NCI-H446 treated with DMSO at 0.1 percent for 48 hours (cell line): ENCODE measurements at regions not wholly inside any gene's neighbourhood (a gene's known extent, or its start where the extent isn't known, plus 50 kb on each side); places are given as distances from the start of the nearest gene placed in this dataset.
"Not testable (repeated sequence)": the region's sequence is repeated elsewhere in the genome, so short reads cannot be mapped to it uniquely, and the experiment has no call there.

Experiments
- DNase-seq: peaks from one replicate; lab custom pipeline; 2025; lab: John Stamatoyannopoulos, UW

DNA sequence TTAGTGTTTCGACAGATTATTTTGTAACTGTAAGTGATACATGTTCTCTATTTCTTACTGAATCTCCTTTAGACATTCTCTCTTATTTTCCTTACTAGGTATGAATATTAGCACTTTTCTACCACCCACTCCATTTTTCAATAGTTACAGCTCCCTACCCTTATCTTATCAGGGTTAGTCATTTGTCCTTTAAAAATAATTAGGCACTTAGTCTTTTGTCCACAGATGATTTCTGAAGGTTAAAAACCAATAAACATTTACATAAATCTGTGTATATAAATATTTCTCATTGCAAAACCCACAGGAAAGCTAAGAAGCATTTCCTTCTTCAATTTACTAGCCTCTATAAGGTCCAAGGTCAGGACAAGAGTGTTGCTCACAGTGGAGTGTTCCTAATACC lies 624.1 kb upstream of the MIR17HG start:
- DNase-seq: no peak

DNA sequence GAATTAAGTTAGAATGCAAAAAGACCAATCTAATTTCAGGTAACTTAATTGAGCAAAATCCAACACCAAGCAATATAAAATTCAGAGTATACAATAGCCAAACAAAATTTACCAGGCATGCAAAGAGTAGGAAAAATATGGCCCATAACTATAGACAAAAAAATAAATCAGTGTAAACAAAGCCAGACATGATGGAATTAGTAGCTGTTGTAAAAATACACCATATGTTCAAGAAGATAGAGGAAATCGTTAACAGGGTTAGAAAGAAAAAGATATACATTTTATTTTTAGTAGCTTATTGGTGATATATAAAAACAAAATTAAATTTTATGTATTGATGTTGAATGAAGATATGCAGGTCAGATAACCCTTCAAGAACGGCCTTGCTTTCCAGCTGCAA lies 621.1 kb upstream of the MIR17HG start:
- DNase-seq: no peak

DNA sequence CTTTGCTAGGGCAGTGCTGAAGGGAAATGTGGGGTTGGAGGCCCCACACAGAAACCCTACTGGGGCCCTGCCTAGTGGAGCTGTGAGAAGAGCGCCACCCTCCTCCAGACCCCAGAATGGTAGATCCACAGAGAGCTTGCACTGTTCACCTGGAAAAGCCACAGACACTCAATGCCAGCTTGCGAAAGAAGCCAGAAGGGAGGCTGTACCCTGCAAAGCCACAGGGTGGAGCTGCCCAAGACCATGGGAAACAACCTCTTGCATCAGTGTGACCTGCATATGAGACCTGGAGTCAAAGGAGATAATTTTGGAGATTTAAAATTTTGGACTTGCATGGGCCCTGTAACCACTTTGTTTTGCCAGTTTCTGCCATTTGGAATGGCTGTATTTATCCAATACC lies 615.4 kb upstream of the MIR17HG start:
- no peak for DNase-seq

DNA sequence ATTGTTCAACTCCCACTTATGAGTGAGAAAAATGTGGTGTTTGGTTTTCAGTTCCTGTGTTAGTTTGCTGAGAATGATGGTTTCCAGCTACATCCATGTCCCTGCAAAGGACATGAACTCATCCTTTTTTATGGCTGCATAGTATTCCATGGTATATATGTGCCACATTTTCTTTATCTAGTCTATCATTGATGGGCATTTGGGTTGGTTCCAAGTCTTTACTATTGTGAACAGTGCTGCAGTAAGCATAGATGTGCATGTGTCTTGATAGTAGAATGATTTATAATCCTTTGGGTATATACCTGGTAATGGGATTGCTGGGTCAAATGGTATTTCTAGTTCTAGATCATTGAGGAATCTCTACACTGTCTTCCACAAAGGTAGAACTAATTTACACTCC lies 613.0 kb upstream of the MIR17HG start:
- not testable (repeated sequence) for DNase-seq

DNA sequence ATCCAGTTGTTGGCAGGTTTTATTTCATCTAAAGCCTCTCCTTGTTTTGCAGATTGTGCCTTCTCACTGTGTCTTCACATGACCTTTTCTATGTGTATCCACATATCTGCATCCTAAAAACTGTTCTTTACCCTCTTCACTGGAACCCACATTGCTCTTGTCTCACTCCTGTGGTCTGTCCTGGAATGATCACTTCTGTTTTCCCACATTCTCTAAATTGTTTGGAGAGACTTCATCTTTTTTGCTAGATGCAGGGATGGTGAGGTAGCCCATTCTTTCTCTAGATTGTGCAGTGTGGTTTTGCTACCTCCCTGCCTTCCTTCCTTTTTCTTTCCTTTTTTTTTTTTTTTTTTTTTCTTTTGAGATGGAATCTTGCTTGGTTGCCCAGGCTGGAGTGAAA lies 608.6 kb upstream of the MIR17HG start:
- DNase-seq: no peak

DNA sequence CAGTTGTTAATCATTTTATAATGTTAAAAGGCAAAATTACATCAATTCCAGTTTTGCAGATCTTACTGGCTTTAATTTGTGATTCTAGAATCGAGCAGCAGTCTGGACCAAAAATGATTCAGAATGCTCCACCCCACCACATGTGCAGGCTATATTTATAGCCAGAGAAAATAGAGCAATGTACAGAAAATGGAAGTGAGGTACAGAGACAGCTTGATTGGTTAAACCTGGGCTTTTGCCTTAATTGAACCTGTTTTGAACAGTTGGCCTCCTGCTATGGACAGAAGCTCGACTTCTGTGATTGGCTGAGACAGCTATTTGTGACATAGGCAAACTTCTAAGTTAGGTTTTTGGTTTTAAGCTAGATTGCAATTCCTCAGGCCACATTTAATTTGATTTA lies 607.4 kb upstream of the MIR17HG start:
- no peak for DNase-seq

DNA sequence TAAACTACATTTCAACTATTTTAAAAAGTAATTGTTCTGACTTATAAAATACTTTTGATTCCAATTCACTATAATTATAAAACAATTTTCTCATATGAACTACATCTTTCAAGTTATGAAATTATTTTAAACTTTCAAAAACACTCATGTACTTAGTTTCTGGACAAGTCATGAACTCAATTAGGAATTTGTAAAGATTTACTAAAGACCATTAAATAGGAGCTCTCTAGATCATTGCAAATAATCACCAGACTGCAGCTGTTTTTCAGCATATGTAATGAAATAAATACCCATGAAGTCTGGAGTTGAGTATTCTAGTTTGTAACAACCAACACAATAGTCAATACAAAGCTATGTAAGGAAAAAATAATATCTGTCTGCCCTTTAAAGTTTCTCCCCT lies 605.1 kb upstream of the MIR17HG start:
- no peak for DNase-seq

DNA sequence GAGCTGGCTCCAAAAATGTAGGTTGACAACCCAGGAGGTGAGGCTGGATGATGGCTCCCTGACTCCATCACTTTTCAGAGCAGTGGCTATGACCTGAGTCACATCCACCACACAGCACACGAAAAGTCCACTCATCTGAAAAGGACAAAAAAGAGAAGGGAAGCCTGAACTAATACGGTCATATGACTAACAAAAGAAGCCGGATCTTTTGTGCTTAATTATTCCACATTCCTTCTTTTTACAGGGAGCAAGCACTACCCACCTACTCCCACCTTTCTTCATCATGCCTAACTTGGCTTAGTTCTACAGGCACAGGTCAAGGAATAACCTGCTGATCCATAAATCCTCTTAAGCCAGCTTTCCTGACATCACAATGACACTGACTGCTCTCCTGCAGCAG lies 601.3 kb upstream of the MIR17HG start:
- DNase-seq: no peak

DNA sequence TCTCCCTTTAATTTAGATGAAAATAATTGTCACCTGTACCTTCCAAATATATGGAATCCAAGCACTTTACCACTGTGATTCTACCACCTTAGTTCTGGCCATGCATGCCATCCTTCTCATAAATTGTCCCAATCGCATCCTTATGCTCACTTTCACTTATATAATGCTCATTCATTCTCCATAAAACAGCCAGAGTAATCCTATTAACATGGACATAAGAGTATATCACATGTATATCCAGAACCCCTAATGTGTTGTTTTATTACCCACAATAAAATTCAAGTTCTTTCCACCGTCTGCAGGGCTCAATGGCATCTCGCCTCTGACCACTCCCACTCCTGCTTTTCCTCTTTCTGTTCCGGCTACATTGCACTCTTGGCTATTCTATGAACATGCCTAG lies 597.5 kb upstream of the MIR17HG start:
- DNase-seq: no peak

DNA sequence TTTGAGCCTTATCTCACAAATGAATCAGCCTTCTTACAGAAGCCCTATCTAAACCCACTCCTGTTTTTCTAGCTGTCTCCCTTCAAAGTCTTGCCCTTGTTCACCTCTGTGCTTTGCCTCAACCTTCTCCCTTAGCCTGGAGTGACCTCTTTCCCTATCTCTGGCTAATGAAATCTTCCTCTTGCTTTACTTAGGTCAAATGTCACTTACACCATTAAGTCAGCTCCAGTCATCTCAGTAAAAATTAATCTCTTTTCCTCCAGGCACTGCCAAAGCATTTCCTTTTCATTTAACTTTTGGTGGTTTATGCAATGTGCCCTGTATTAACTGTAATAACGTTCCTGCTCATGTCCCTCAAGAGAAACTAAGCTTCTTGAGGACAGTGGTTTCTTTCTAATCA lies 596.5 kb upstream of the MIR17HG start:
- no peak for DNase-seq

DNA sequence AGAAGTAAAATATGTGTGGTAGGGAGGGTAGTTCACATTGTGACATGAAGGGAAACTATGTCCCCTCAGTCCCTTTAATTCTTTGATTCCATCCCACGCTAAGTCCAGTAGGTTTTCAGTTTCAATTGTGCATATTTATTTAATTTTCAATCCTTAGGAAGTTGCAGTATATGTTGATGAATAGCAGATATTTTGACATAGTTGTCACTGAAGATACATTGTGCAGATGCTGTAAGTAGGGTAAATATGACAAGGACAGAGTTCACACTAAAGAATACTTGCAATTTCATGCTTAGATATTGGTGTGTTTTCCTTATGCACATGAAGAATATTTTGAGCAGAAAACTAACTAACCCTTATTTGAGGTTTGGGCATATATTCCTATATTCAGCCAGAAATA lies 595.4 kb upstream of the MIR17HG start:
- no peak for DNase-seq

DNA sequence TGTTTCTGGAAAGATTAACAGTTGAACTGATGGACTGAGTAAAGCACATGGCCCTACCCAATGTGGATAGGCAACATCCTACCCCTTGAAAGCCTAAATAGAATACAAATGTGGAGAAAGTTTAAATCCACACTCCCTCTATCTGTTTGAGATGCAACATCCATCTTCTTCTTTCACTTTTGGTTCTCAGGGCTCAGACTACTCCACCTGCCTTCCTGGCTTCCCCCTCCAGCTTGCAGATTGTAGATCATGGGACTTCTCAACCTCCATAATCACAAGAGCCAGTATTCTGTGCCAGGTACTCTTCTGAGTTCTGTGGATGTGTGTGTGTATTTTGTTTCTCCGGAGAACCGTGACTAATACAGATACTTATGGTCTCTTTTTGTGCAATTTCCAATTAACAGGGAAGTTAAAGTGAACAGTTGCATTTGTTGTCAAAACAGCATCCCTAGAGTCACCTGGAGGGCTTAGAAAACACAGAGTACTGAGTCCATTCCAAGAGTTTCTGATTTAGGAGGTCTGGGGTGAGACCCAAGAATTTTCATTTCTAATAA lies 590.3 kb upstream of the MIR17HG start:
- DNase-seq: peak; percentile 14

DNA sequence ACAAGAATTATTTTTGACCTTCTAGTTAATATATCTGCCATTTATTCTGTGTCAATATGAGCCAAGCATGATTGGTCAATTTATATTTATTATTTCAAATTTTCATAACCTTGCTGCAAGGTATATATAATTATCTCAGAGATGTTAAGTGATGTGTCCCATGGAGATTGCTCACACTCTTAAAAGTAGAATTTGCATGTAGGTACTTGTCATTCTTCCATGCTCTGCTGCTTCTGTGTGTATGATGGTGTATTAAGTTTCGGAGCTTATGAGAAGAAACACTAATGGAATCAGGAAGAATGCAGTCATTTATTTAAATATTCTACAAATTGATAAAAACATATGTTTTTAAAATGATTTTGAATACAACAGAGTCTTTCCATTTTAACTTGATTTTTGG lies 586.8 kb upstream of the MIR17HG start:
- DNase-seq: no peak

DNA sequence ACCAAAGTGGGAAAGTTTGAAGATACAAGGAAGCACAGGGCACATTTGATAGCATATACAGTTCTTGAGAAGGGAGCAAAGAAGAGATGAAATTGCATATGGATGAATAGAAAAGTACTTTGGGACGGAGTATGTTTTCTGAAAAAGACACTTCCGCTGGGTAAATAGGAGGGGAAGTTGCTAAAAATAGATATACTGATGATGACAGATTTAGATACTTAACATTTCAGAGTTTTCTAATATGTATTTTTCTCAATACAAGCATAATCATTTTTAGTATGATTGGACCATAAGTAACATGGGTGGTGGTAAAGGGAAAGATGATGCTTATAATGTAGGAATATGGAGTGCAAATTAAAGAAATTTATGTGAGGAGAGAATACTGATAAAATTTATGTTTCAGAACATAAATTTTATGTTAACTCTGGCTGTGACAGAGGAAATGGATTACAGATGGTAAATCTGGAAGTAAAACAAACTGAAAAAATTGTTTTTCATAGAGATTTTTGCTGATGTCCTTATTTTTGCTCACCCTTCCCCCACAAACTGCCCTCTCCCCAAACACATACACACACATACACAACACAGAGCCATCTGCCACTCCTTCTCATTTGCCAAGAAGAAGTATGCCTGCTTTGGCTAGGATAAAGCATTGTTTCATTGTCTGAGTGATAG lies 583.9 kb upstream of the MIR17HG start:
- peak; percentile 13 for DNase-seq

DNA sequence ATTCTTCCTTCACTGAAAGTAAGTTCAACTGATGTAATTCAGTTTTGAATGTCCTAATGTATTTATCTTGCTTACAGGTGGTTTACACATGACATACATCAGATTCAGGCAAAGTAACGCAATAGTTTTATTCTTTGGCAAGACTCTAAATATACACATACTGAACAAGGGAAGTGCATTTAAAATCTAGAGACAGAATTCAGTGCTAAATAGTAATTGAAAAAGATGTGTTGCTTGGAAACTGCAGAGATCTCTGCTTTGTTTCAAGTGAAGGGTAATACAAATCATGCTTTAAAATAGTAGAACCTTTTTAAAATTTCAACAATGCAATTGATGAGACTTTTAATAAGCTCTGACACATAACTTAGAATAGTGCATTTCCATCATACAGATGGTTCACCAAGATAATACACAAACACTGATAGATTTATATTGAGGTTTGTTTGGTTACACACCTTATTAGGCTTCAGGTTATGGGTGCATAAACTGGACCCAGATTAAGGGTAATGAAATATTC lies 581.0 kb upstream of the MIR17HG start:
- no peak for DNase-seq

DNA sequence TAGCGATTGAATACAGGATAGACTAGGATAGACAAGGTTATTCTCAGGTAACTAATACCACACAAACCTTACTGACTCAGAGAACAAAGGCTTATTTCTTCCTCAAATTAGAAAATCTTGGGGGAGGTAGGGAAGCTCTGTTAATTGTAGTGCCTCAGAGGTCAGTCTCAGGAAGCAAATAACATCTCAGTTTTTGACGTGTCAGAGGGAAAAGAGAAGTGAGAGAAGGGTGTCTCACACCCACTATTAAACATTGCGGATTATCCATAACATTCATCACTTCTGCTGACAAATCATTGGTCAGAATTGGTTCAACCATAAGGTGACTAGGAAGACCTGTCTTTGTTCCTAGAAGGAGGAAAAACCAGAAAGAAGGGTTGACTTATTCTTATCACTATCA lies 579.4 kb upstream of the MIR17HG start:
- no peak for DNase-seq

DNA sequence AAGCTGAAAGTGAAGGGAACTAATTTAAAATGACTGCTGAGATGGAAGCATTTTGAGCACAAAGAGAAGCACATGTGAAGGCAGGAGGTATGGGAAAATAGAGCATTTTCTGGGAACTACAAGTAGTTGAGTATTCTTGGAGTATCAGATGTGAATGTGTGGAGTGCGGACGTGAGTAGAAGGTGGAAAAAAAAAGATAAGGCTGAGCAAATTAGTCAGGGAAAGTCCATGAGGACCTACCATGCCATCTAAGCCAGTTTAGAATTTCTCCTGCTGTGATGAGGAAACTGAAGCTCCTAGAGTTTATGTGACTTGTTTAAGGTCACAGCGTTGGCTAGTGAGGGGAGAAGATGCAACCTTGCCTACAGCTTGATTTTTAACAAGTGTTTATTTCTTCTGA lies 578.1 kb upstream of the MIR17HG start:
- DNase-seq: no peak

DNA sequence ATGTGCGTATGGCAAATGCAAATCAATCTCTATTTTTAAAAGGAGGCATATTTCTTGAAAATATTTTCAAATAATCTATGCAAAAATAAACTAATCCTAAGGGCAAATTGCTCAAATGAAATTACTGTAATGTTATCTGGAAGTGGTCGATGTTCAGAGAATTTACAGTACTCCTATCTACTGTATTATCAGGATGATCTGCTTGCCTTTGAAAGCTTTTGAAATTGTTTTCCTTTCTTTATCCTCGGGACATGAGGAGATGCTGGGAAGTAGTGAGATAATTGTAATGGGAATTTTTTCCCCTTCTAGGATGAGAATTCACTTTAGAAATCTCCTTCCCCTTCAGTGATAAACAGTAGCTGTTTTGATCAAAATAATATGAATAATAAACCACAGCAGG lies 577.2 kb upstream of the MIR17HG start:
- no peak for DNase-seq

DNA sequence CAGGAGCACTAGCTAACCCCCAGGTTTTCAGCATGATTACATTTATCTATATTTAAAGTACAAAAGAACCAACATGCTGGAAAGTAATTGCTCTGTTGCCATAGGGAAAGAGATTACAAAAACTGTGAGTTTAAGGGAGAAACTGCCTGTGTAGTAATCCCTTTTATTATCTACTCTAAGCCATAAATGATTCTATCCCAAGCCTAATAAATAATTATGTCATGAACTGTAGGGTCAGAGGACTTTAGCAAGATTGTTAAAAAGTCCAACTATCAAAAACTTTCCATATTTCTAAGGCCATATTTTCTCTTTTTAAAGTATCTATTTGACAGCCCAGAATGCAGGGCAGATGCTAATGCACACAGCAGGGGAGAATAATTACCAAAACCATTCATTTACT lies 573.8 kb upstream of the MIR17HG start:
- DNase-seq: no peak

DNA sequence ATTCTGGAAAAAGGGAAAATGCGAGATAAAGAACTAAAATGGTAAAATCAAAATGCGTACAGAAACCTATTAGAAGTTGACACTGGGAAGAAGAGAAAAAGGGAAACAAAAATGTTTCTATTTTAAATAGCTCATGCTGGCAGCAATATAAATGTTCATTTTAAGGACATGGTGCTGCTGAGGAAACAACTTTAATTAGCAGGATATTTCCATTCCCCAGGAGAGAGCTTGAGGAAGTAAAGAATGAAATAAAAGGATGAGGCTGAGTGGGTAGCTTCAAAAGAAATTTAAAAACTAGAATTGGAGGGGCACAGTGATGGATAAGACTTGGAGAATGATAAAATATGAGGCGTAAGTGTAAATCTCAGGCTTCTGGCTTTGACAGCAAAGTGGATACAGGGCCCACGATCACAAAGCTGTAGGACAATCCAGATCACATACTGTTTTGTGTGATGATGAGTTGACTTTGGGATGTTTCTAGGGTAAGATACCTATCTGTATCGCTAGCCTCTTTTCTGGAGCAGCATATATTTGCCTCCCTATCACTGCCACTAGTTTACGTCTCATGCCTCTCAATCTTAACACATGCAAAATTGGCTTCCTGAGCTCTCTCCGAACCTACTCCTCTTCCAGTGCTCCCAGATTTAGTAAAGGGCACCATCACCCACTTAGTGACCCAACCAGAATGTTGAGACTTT lies 571.3 kb upstream of the MIR17HG start:
- DNase-seq: no peak

DNA sequence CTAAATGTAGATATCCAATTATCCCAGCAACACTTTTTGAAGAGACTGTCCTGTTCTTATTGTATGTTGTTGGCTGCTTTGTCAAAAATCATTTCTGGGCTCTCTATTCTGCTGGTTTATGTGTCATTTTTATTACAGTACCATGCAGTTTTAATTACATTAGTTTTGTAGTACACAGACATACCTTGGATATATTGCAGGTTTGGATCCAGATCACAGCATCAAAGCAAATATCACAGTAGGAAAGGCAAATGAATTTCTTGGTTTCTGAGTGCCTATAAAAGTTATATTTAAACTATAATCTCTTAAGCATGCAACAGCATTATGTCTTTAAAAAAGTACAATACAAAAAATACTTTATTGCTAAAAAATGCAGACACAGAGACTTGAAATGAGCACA lies 564.2 kb upstream of the MIR17HG start:
- DNase-seq: no peak

DNA sequence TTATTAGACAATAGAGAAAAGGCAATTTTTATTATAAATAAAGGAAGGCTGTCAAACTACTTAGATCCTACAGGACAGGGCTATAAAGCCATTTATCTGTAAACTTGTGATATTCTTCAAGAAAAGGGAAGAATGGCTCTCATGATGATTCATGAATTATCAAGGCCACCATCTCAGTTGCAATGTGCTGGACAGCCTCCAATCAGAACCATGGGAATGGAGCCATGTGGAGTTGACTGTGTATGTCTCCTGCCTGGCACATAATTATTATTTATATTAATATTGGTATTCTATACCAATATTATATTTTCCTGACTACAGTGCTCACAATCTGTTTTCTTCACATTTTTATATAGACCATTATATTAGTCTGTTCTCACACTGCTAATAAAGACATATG lies 560.5 kb upstream of the MIR17HG start:
- no peak for DNase-seq

DNA sequence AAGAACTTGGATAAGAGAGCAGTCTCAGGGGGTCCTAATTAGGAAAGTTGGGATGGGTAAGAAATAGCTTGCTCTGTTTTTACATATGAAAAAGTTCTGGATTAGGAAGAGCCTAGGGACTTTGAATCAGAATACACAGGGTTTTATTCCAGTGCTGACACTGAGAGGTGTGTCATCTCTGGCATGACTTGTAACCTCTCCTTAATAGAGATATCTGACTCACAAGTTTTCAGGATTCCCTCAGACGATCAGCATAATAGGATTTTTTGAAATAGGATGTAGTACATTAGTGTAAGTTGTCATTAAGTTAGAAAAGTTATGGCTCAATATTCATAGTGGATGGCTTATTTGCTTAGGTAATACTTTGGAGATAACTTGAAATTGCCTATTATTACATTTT lies 555.2 kb upstream of the MIR17HG start:
- DNase-seq: no peak
